Kasumi-1 (cell line): ENCODE measurements at regions not wholly inside any gene's neighbourhood (a gene's known extent, or its start where the extent isn't known, plus 50 kb on each side); places are given as distances from the start of the nearest gene placed in this dataset.

ENCODE experiments used
- DNase-seq, 2 experiments: peaks; one replicate each; lab custom pipeline; 2025; lab: John Stamatoyannopoulos, UW

DNA sequence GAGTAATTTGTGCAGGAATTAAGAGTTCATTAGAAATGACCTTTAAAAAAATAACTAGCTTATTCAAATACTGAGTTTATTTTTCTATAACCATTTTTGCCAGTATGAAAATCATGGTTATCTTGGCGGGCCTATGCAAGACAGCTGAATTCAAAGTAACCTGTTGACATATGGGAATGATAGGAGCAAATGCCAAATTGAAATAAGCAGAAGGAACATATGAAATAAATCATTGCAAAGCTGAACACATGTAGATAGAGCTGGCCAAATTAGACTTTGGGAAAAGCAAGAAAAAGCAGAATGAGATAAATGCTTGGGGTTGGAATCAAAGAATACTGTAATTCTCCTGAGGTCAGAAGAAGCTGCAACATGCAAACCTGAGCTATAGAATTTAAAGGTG lies 372.5 kb downstream of the ADAMTS20 start:
- no peak for DNase-seq

- DNase-seq = no peak
These were observed 374.7 kb downstream of the ADAMTS20 start for GRCh38 chr12:43177276-43177675.

- DNase-seq = no peak
These were observed 382.8 kb downstream of the ADAMTS20 start for GRCh38 chr12:43169115-43169681.

GRCh38 chr12:43167691-43168090 lies 384.3 kb downstream of the ADAMTS20 start:
- DNase-seq = no peak

- no peak for DNase-seq
These were observed 386.7 kb downstream of the ADAMTS20 start for GRCh38 chr12:43165351-43165750.

GRCh38 chr12:43162138-43162537 lies 389.9 kb downstream of the ADAMTS20 start:
- DNase-seq = no peak

- DNase-seq = no peak
These were observed 392.5 kb downstream of the ADAMTS20 start for GRCh38 chr12:43159506-43159905.

- no peak for DNase-seq
These were observed 393.9 kb downstream of the ADAMTS20 start for GRCh38 chr12:43158126-43158525.

GRCh38 chr12:43155376-43155775 lies 396.6 kb downstream of the ADAMTS20 start:
- DNase-seq = no peak

GRCh38 chr12:43154498-43155045 lies 397.4 kb downstream of the ADAMTS20 start:
- DNase-seq = no peak

- no peak for DNase-seq
These were observed 400.5 kb downstream of the ADAMTS20 start for GRCh38 chr12:43151441-43151981.

DNA sequence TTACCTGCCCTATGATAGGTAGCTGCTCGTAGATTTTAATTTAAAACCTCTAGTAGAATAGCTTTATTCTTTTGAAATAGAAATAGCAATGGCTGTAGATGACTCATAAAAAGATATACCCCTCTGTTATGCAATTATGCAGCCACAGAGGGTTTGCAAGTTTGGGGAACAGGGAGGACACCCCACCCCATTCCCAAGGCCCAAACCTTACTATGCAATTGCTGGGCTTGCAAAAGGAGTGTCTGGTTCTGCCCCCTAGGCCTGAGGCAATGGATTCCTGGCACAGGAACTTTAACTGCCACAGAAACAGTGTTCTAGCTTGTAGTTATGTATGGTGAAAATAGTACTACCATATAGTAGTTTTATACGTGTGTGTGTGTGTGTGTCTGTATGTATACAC lies 403.3 kb downstream of the ADAMTS20 start:
- DNase-seq = peak; percentile 25 to 28

DNA sequence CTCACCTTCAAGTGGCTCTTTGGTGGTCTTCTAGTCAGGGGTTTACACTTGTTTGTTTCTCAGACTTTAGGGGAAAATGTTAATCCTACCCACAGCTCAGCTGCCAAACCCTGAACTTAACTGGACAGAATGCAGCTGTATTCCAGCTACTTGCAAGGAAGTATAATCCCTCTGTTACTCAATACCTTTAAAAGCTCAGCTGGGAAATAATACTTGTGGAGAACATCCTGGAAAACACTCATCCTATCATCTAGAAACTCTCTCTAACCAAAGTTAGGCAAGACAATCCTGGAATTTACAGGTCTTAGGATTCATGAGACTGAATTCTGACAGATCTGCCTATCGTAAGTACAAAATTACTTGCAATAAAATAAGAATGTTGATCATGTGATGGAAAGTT lies 404.1 kb downstream of the ADAMTS20 start:
- DNase-seq = no peak

GRCh38 chr12:43145481-43145880 lies 406.5 kb downstream of the ADAMTS20 start:
- DNase-seq = no peak

- no peak for DNase-seq
These were observed 408.7 kb downstream of the ADAMTS20 start for GRCh38 chr12:43143278-43143677.

DNA sequence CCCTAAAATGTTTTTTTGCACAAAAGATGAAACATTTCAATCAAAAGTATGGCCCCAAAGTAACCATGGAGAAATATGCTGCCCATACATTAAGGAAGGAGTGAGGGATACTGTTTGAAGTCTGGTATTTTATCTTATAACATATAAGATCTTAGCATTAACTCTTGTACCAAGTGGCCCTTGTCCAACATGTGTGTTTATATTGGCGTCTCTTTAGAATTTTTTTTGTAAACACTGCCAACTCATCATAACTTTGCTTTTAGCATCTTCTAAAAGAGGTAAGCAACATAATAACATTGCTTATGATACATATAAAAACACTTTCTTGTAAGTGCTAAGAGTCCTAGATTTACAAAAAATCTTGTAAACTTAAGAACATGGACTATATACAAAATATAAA lies 419.7 kb downstream of the ADAMTS20 start:
- no peak for DNase-seq

GRCh38 chr12:43131301-43131700 lies 420.7 kb downstream of the ADAMTS20 start:
- no peak for DNase-seq

DNA sequence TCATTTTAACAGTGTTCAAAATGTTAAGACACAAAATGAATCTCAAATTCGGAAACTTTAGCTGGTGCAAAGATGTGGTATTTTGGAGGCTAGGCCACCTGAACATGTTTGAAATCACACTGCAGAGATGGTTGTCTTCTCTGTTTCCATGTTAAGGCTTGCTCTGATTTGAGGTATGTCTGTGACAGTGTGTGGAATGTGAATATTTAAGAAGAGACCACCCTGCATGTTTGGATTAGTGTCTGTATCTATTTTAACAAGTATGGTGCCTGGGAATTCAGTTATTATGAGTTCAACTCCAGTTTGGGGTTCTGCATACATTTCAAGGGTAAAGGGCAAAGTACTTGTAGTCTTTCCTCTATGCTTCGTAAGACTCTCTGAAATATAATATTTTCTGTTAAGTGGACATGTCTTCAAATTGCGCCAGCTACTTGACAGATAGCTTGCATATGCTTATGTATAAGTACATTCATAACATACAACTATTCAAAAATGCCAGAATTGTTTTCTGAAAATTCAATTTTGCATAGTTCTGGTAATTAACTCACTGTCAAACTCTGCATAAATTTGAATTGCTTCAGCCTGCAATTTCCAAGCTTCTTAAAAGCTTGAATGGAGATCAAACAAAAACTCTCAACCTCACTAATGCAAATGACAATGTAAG lies 424.0 kb downstream of the ADAMTS20 start:
- DNase-seq = no peak

GRCh38 chr12:43126652-43127375 lies 425.2 kb downstream of the ADAMTS20 start:
- no peak for DNase-seq

DNA sequence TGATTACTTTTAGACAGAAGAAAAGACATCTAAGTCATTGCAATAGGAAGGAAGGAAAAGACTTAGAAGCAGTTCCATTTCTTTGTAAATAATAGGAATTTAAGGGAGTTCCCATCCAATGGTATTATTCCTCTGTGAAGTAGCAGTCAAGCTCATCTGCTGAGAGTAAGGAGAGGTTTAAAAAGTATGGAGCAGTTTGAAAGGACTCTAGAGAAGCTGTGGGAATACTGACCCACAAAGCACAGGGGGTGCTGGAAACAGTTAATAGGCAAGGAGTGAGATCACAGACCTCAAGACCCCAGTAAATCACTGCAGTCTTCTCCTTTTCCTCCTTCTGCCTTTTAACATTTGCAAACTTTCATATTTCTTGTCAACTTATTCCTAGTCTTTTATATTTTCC lies 428.5 kb downstream of the ADAMTS20 start:
- no peak for DNase-seq

DNA sequence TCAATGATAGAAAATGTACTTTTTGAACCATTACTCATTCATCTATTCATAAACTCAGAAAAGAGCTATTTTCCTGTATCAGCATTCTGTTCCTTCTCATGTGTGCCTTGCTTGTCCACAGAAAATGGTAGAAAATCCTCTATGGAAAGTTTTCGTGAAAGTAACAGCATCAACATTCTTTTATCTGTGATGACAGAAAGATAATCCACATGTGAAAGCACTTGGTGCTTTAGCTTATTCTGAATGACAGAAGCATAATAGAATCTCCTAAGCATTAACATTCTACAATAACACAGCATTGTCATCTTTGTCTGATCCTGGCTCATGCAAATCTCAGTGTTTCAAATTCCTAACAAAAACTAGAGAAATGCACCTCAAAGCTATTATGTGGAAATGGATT lies 431.9 kb downstream of the ADAMTS20 start:
- no peak for DNase-seq

DNA sequence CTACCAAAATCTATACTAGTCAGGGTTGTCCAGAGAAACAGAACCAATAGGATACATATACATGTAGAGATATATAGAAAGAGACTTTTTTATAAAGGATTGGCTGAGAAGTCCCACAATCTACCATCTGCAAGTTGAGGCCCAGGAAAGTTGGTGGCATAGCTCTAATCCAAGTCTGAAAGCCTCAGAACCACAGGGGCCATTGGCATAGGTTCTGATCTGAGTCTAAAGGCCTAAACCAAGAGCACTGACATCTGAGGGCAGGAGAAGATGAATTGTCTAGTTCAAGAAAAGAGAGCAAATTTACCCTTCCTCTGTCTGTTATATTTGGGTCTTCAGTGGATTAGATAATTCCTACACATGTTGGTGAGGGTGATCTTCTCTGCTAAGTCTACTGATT lies 433.1 kb downstream of the ADAMTS20 start:
- no peak for DNase-seq

- no peak for DNase-seq
These were observed 433.8 kb downstream of the ADAMTS20 start for GRCh38 chr12:43118234-43118633.
